ENCODE measurements at regions not wholly inside any gene's neighbourhood (a gene's known extent, or its start where the extent isn't known, plus 50 kb on each side); places are given as distances from the start of the nearest gene placed in this dataset.

DNA sequence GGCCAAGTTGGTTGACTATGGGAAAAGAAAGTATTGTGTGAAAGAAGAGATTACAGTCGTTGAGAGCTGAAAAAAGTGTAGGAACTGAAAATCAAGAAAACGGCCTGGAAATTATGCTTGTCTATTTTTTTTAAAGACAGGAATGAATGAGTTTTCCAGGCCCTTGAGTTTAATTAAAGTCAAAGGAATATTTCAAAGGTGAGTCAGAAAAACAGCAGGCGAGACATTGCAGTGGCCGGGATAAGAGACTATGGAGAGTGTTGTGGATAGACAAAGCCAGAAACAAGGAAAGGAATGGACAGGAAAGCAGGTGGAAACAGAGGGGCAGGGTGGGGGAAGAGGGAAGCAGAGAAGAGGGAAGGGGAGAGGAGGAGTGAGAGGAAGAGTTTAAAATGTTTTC lies 275.1 kb upstream of the LRTM1 start:
- H3K4me1 Mint-ChIP-seq: no peaks in the 10 kb centered on the region
- H3K27me3 Mint-ChIP-seq: no peaks in the 10 kb centered on the region
- CTCF ChIA-PET: no interaction called here
- H3K36me3 Mint-ChIP-seq: no peaks in the 10 kb centered on the region
- no peak for DNase-seq
- H3K9me3 Mint-ChIP-seq: peaks cover 2% of the 10 kb centered on the region
- no peak overlapping the region for H3K4me3 Mint-ChIP-seq
- no peak overlapping the region for H3K27ac Mint-ChIP-seq

DNA sequence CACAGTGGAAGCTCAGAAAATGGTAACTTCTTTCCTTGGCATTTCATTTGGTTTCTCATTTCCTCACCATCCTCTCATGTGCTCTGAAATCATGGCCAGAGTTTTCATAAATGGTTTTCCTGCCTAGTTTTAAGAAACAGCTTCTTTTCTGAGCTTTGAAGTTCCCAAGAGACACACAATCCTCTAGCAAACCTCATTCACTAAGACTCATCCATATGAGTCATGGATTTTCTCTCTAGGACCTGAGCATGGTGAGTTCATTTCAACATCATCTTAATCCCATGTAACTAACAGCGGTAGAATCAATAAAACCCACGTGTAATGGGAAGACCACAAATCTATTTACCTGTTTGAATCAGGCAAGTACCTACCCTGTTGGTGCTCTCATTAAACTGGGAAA lies 274.5 kb upstream of the LRTM1 start:
- no peak for DNase-seq

GRCh38 chr3:55201779-55202178 lies 273.9 kb upstream of the LRTM1 start:
- no peaks in the 10 kb centered on the region for H3K27me3 Mint-ChIP-seq
- H3K4me1 Mint-ChIP-seq: no peaks in the 10 kb centered on the region
- CTCF ChIA-PET: no interaction called here
- no peak for DNase-seq
- H3K9me3 Mint-ChIP-seq: peaks cover 2% of the 10 kb centered on the region
- no peaks in the 10 kb centered on the region for H3K36me3 Mint-ChIP-seq
- H3K4me3 Mint-ChIP-seq: no peak overlapping the region
- H3K27ac Mint-ChIP-seq: no peak overlapping the region

More for the DNA sequence above, 274.5 kb upstream of the LRTM1 start:
- Mint-ChIP-seq H3K9me3 (peaks cover 2% of the 10 kb centered on the region), H3K27me3 (no peaks in the 10 kb centered on the region), H3K27ac (no peak overlapping the region), H3K4me1 (no peaks in the 10 kb centered on the region), H3K36me3 (no peaks in the 10 kb centered on the region), H3K4me3 (no peak overlapping the region)
- CTCF ChIA-PET: no interaction called here

- Mint-ChIP-seq H3K9me3 (peaks cover 2% of the 10 kb centered on the region), H3K4me3 (no peak overlapping the region), H3K4me1 (no peaks in the 10 kb centered on the region), H3K36me3 (no peaks in the 10 kb centered on the region), H3K27me3 (no peaks in the 10 kb centered on the region), H3K27ac (no peak overlapping the region)
- DNase-seq: no peak
- CTCF ChIA-PET: no interaction called here
These were observed 273.0 kb upstream of the LRTM1 start for GRCh38 chr3:55200906-55201305.

DNA sequence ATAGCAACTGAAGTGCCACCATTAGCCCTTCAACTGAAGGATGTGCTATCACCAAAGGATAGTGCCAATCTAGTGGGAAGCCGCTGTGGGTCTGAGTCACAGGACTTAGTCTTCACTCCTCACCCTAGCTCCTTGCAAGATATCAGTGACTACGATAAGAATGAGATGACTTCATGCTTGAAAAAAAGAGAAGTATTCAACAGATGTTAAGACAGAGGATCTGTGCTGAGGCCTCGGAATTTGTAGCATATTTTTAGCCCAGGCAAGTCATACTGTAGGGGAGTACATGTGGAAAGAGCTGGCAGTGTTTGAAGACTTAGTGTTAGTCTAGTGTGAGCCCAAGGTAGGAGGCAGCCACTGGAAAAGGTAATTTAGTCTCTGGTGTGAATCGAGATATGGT lies 270.7 kb upstream of the LRTM1 start:
- Mint-ChIP-seq H3K27ac (no peak overlapping the region), H3K36me3 (no peaks in the 10 kb centered on the region), H3K27me3 (no peaks in the 10 kb centered on the region), H3K4me3 (no peak overlapping the region), H3K4me1 (no peaks in the 10 kb centered on the region), H3K9me3 (peaks cover 3% of the 10 kb centered on the region)
- no peak for DNase-seq
- CTCF ChIA-PET: no interaction called here

GRCh38 chr3:55197021-55197420 lies 269.2 kb upstream of the LRTM1 start:
- no peak overlapping the region for H3K4me3 Mint-ChIP-seq
- CTCF ChIA-PET: no interaction called here

DNA sequence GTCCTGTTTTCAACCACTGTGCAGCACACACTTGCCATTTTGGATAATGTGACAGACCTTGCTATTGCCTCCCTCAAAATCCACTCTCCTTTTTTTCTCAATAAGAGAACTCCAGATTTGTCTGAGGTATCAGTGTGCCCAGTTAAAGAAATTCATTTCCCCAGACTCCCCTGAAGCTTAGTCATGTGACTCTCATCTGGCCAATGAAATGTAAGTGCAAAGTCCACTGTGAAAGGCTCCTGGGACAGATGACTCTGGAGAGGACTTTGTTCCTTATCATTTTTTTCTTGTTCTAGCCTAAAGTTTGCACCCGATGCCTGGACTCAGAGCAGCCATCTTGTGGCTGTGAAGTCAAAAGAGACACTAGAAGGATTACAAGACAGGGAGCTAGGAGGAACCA lies 268.6 kb upstream of the LRTM1 start:
- Mint-ChIP-seq H3K9me3 (peaks cover 3% of the 10 kb centered on the region), H3K4me1 (no peaks in the 10 kb centered on the region), H3K27me3 (no peaks in the 10 kb centered on the region), H3K4me3 (no peak overlapping the region), H3K27ac (no peak overlapping the region), H3K36me3 (no peaks in the 10 kb centered on the region)
- DNase-seq: no peak
- CTCF ChIA-PET: no interaction called here

More at GRCh38 chr3:55197021-55197420, 269.2 kb upstream of the LRTM1 start:
- no peak for DNase-seq
- Mint-ChIP-seq H3K27ac (no peak overlapping the region), H3K36me3 (no peaks in the 10 kb centered on the region), H3K27me3 (no peaks in the 10 kb centered on the region), H3K9me3 (peaks cover 3% of the 10 kb centered on the region), H3K4me1 (no peaks in the 10 kb centered on the region)

- no peak overlapping the region for H3K4me3 Mint-ChIP-seq
- no peaks in the 10 kb centered on the region for H3K36me3 Mint-ChIP-seq
- no peaks in the 10 kb centered on the region for H3K4me1 Mint-ChIP-seq
- H3K27me3 Mint-ChIP-seq: no peaks in the 10 kb centered on the region
- CTCF ChIA-PET: no interaction called here
- H3K27ac Mint-ChIP-seq: no peak overlapping the region
- DNase-seq: no peak
- peaks cover 3% of the 10 kb centered on the region for H3K9me3 Mint-ChIP-seq
These were observed 266.5 kb upstream of the LRTM1 start for GRCh38 chr3:55194376-55194775.

DNA sequence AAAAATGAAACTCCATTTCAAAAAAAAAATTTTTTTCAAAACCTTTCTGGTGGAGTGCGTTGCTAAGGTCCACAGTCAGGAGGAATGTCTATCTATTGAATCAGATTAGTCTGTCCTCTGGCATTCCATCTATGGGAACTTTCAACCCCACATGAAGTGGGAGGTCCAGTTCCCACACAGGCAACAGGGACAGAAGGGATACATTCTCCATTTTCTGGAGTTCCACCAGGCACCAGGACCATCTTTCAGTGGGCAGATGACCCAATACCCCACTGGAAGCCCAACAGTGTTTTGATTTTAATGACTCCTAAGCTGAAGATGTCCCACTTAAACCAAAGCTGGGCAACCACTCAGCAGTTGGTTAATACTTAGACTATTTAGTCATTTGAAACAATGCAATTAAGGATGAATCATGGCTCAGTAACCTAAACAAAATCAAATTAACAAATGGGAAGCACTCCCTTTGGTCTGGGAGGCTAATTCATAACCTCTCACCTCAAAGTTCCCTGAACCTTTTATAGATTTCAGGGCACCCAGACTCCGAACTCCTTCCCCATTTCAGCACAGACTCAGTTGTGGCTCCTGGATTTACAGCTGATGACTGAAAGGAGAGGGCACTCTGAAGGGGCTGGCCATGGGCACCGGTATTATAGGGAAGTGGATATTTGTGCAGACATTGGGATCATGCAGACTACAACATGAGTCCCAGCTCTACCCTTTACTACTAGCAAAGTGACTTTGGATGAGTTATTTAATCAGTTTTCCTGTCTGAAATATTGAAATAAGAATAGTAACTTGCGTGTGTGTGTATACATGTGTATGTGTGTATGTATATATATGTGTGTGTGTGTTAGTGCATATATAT lies 264.3 kb upstream of the LRTM1 start:
- CTCF ChIA-PET: no interaction called here
- H3K27ac Mint-ChIP-seq: no peak overlapping the region
- no peaks in the 10 kb centered on the region for H3K36me3 Mint-ChIP-seq
- H3K4me1 Mint-ChIP-seq: no peaks in the 10 kb centered on the region
- H3K27me3 Mint-ChIP-seq: no peaks in the 10 kb centered on the region
- H3K9me3 Mint-ChIP-seq: peaks cover 6% of the 10 kb centered on the region
- H3K4me3 Mint-ChIP-seq: no peak overlapping the region
- no peak for DNase-seq

- no peaks in the 10 kb centered on the region for H3K4me1 Mint-ChIP-seq
- no peaks in the 10 kb centered on the region for H3K36me3 Mint-ChIP-seq
- H3K27me3 Mint-ChIP-seq: no peaks in the 10 kb centered on the region
- no peak overlapping the region for H3K27ac Mint-ChIP-seq
- DNase-seq: no peak
- peaks cover 6% of the 10 kb centered on the region for H3K9me3 Mint-ChIP-seq
- CTCF ChIA-PET: no interaction called here
- H3K4me3 Mint-ChIP-seq: no peak overlapping the region
These were observed 262.5 kb upstream of the LRTM1 start for GRCh38 chr3:55190331-55190730.

DNA sequence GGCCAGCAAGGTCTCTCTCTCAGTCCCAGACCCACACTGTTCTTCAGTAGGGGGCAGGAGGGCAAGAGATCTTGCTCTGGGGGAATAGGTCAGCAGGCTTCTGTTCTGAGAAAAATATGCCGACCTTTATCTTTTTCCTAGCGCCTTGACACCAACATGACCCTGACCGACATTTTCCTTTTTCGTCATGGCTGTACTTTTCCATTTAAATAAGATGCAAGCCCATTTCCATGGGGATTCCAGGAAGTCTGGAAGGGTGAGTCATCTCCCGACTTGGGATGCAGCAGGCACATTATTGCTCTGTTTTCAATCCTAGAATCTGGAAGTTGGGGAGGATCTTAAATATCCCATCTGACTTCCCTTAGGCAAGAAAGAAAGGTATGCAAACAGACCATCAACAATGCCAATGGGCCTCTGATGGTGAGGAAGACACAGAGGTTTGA lies 261.5 kb upstream of the LRTM1 start:
- CTCF ChIA-PET: no interaction called here
- Mint-ChIP-seq H3K4me1 (no peaks in the 10 kb centered on the region), H3K27ac (no peak overlapping the region), H3K27me3 (no peaks in the 10 kb centered on the region), H3K36me3 (no peaks in the 10 kb centered on the region), H3K4me3 (no peak overlapping the region), H3K9me3 (peaks cover 6% of the 10 kb centered on the region)
- DNase-seq: no peak

DNA sequence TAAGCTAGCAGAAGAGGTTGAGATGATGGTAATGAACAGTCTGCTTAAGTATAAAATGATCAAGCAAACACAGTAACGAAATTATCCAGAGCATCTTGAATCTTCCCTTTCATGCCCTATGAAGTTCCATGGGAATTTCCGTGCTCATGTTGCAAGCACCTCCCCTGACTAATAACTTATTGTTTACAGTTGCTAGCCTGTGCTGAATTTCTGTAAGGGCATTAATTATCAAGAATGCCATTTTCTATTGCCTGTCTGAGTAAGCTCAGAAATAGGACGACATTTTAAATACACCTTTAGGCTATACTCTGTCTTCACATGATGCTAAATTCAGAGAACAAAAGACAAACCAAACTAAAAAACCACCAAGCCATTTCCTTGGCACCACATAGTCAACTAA lies 257.5 kb upstream of the LRTM1 start:
- no peak for DNase-seq
- no peaks in the 10 kb centered on the region for H3K36me3 Mint-ChIP-seq
- H3K9me3 Mint-ChIP-seq: peaks cover 5% of the 10 kb centered on the region
- H3K4me3 Mint-ChIP-seq: no peak overlapping the region
- CTCF ChIA-PET: no interaction called here
- no peak overlapping the region for H3K27ac Mint-ChIP-seq
- no peaks in the 10 kb centered on the region for H3K27me3 Mint-ChIP-seq
- no peaks in the 10 kb centered on the region for H3K4me1 Mint-ChIP-seq

- Mint-ChIP-seq H3K4me1 (no peaks in the 10 kb centered on the region), H3K27me3 (no peaks in the 10 kb centered on the region), H3K9me3 (no peaks in the 10 kb centered on the region), H3K4me3 (no peak overlapping the region), H3K27ac (no peak overlapping the region), H3K36me3 (no peaks in the 10 kb centered on the region)
- CTCF ChIA-PET: no interaction called here
- DNase-seq: no peak
These were observed 255.3 kb upstream of the LRTM1 start for GRCh38 chr3:55183201-55183600.

DNA sequence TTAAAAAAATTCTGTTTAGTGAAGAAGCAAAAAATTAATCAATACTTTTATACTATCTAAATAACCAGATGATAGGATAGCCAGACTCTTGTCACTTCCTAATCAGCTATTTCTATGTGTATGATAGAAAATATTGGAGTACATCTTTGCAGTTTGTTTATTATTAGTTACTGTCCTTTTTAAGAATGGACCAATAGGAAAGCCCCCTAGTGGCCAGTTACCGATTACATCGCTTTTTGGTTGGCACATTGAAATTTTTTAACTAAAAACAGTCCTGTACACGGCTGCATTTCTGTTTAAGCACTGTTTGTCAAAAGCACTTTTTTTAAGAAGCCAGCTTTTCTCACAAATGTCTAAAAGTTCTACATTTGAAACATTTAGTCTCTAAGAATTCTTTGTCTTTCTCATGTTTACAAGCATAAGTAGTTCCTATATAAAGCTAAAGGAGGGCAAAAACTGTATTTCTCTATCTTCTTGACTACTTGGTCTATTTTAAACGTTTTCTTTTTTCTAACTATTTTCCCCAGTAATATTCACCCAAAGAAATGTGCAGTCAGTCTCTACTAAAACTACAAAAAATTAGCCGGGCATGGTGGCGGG lies 253.2 kb upstream of the LRTM1 start:
- Mint-ChIP-seq H3K9me3 (no peaks in the 10 kb centered on the region), H3K36me3 (no peaks in the 10 kb centered on the region), H3K4me1 (no peaks in the 10 kb centered on the region), H3K4me3 (no peak overlapping the region), H3K27me3 (no peaks in the 10 kb centered on the region), H3K27ac (no peak overlapping the region)
- CTCF ChIA-PET: interaction anchor here (1.0 kb wide), 1 partner anchor 326 kb away, joined by 3 read pairs; no protein-coding TSS in a partner anchor
- DNase-seq: no peak

GRCh38 chr3:55180161-55180560 lies 252.3 kb upstream of the LRTM1 start:
- no peak for DNase-seq
- CTCF ChIA-PET: no interaction called here

More at GRCh38 chr3:55180161-55180560, 252.3 kb upstream of the LRTM1 start:
- no peak overlapping the region for H3K27ac Mint-ChIP-seq
- H3K4me1 Mint-ChIP-seq: no peaks in the 10 kb centered on the region
- H3K4me3 Mint-ChIP-seq: no peak overlapping the region
- H3K27me3 Mint-ChIP-seq: no peaks in the 10 kb centered on the region
- no peaks in the 10 kb centered on the region for H3K36me3 Mint-ChIP-seq
- H3K9me3 Mint-ChIP-seq: no peaks in the 10 kb centered on the region
